Skeletal muscle tissue (tissue), 3 donors: ENCODE measurements at regions not wholly inside any gene's neighbourhood (a gene's known extent, or its start where the extent isn't known, plus 50 kb on each side); places are given as distances from the start of the nearest gene placed in this dataset.
"Not testable (repeated sequence)": the region's sequence is repeated elsewhere in the genome, so short reads cannot be mapped to it uniquely, and the experiment has no call there.

Experiments
- H3K27ac ChIP-seq: one replicate; pipeline ENCODE4 v1.7.0; 2013; ENCODE audit warnings: mild to moderate bottlenecking, low read depth, low read length, inconsistent platforms
- H3K27me3 ChIP-seq, 3 donors: one replicate each; pipeline ENCODE4 v1.7.0; 2013; ENCODE audit warnings: low read length in 3 of 3; ENCODE audit not compliant: control insufficient read depth in 3 of 3, insufficient read depth in 3 of 3
- H3K36me3 ChIP-seq, 3 donors: one replicate each; pipeline ENCODE4 v1.7.0; 2013; ENCODE audit warnings: low read length in 3 of 3; ENCODE audit not compliant: control insufficient read depth in 3 of 3, insufficient read depth in 3 of 3
- H3K4me1 ChIP-seq, 3 donors: one replicate each; pipeline ENCODE4 v1.7.0; 2013; ENCODE audit warnings: low read length in 3 of 3, mild to moderate bottlenecking in 3 of 3; ENCODE audit not compliant: control insufficient read depth in 3 of 3, insufficient read depth in 3 of 3
- H3K4me3 ChIP-seq, 3 donors: one replicate each; pipeline ENCODE4 v1.7.0; 2013; ENCODE audit warnings: low read length in 3 of 3
- H3K9ac ChIP-seq, 3 donors: one replicate each; pipeline ENCODE4 v1.7.0; 2013; ENCODE audit warnings: low read length in 3 of 3, mild to moderate bottlenecking in 3 of 3, moderate library complexity in 2 of 3, low read depth in 1 of 3
- H3K9me3 ChIP-seq, 3 donors: one replicate each; pipeline ENCODE4 v1.7.0; 2013; ENCODE audit warnings: low read length in 3 of 3; ENCODE audit not compliant: control insufficient read depth in 3 of 3
- donor health status: Osteomylitis.

DNA sequence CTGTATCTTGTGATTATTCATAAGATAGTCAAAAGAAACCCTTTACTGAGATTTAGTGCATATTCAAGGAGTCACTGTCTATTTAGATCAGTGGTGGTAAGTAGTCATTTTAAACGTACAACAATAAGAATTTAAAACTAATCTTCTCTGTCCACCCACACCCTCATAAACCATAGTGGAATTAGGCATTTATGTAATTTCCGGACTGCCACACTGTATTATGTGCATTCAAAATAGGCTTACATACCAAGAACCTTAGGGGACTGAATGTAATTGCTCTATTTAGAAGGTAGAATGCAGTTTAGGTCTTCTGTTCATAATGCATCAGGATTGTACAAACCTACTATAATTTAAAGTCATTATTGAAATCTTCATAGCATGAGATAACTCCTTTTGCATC, 685.4 kb downstream of the TENT5A start:
- no peaks in the 10 kb centered on the region for H3K9me3 ChIP-seq
- H3K27ac ChIP-seq, result no peak overlapping the region
- H3K4me3 ChIP-seq, result no peak overlapping the region
- H3K4me1 ChIP-seq, result no peaks in the 10 kb centered on the region
- no peak overlapping the region for H3K9ac ChIP-seq
- H3K27me3 ChIP-seq, result no peaks in the 10 kb centered on the region
- no peaks in the 10 kb centered on the region for H3K36me3 ChIP-seq

- Histone ChIP-seq H3K36me3 (no peaks in the 10 kb centered on the region), H3K9ac (no peak overlapping the region), H3K27ac (no peak overlapping the region), H3K9me3 (no peaks in the 10 kb centered on the region), H3K27me3 (no peaks in the 10 kb centered on the region), H3K4me3 (no peak overlapping the region), H3K4me1 (no peaks in the 10 kb centered on the region)
These were observed 688.6 kb downstream of the TENT5A start for GRCh38 chr6:81063891-81064290.

DNA sequence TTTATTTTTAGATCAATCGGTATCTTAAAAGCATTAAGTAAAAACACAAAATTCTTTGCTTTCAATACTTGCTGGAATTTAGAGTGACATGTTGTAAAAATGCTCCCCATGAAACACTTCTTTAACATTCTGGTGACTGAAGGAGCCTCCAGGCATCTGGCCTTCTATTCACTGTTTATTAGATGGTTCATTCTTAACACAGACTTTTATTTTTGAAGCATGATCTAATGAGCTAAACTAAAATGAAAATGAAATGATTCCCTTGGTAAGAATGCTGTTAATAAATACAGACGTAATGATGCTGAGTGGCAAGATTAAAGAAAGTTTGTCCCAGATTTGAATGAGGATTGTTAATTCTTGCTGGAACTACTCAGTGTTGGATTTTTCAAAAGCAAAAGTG, 698.4 kb downstream of the TENT5A start:
- H3K36me3 ChIP-seq, result no peaks in the 10 kb centered on the region
- H3K27ac ChIP-seq, result no peak overlapping the region
- no peak overlapping the region for H3K9ac ChIP-seq
- H3K4me3 ChIP-seq, result no peak overlapping the region
- no peaks in the 10 kb centered on the region for H3K4me1 ChIP-seq
- H3K27me3 ChIP-seq, result no peaks in the 10 kb centered on the region
- no peaks in the 10 kb centered on the region for H3K9me3 ChIP-seq

- no peak overlapping the region for H3K4me3 ChIP-seq
- H3K9me3 ChIP-seq, result no peaks in the 10 kb centered on the region
- H3K9ac ChIP-seq, result no peak overlapping the region
These were observed 700.5 kb downstream of the TENT5A start for GRCh38 chr6:81051952-81052351.

DNA sequence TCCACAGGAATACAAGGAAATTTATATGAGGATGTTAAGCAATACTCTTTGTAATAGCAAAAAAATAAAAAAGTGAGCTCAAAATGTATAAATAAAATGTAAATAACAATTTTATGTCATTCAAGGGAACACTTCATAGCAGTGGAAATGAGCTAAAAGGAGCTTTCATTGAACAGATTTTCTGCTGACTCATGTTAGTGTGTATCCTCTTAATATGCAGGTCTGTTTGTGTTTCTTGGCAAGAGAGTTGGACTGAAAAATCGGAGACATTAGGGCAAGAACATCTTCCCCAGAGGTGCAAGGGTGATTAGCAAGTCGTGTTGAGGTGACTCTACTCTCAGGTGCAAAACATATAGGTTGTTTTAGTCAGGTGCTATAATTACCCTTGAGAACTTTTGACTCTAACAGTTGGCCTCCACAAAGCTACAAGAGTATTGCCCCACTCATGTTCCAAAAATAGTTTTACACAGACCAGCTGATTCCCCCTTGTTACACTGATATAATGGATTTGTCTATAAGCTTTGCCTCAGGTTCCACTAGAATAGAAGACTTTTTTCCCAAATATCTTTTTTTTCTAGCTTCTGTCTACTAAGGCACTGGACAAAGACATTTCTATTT, 702.9 kb downstream of the TENT5A start:
- H3K27me3 ChIP-seq, result no peaks in the 10 kb centered on the region
- no peak overlapping the region for H3K9ac ChIP-seq
- no peaks in the 10 kb centered on the region for H3K4me1 ChIP-seq
- no peak overlapping the region for H3K4me3 ChIP-seq
- H3K9me3 ChIP-seq, result no peaks in the 10 kb centered on the region
- no peaks in the 10 kb centered on the region for H3K36me3 ChIP-seq
- no peak overlapping the region for H3K27ac ChIP-seq

More at GRCh38 chr6:81051952-81052351, 700.5 kb downstream of the TENT5A start:
- no peaks in the 10 kb centered on the region for H3K4me1 ChIP-seq
- H3K36me3 ChIP-seq, result no peaks in the 10 kb centered on the region
- H3K27me3 ChIP-seq, result no peaks in the 10 kb centered on the region
- H3K27ac ChIP-seq, result no peak overlapping the region

- H3K4me3 ChIP-seq, result no peak overlapping the region
- no peaks in the 10 kb centered on the region for H3K9me3 ChIP-seq
- H3K36me3 ChIP-seq, result no peaks in the 10 kb centered on the region
- no peaks in the 10 kb centered on the region for H3K4me1 ChIP-seq
- no peaks in the 10 kb centered on the region for H3K27me3 ChIP-seq
- no peak overlapping the region for H3K9ac ChIP-seq
- H3K27ac ChIP-seq, result no peak overlapping the region
These were observed 721.1 kb downstream of the TENT5A start for GRCh38 chr6:81031416-81031815.

DNA sequence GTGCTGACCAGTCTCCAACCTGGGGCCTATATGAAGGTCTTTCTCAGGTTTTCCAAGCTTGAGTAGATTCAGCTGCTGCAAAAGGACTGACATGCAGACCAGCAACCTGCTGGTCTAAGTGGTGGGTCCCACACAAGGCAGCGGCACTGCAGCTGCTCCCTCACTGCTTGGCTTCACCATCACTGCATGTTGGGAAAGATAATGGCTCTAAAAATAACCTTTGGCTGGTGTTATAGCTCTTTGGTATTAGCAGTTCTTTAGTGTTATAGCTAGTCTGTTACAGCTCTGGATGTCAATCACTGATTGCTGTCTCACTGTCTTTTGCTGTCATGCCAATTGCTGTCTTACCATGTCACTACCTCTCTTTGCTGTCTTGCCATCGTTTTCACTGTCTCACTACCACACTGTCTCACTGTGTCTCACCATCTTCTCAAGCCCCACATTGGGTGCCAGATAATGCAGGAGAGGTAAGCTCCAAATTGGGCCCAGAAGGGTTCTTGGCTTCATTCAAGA, 726.4 kb downstream of the TENT5A start:
- Histone ChIP-seq H3K4me3 (no peak overlapping the region), H3K9me3 (peaks cover 0 to 3% (median 0%) of the 10 kb centered on the region in 3 donors), H3K36me3 (no peaks in the 10 kb centered on the region), H3K27ac (no peak overlapping the region), H3K9ac (no peak overlapping the region), H3K27me3 (no peaks in the 10 kb centered on the region), H3K4me1 (no peaks in the 10 kb centered on the region)

- H3K4me1 ChIP-seq, result no peaks in the 10 kb centered on the region
These were observed 728.8 kb downstream of the TENT5A start for GRCh38 chr6:81023709-81024108.

DNA sequence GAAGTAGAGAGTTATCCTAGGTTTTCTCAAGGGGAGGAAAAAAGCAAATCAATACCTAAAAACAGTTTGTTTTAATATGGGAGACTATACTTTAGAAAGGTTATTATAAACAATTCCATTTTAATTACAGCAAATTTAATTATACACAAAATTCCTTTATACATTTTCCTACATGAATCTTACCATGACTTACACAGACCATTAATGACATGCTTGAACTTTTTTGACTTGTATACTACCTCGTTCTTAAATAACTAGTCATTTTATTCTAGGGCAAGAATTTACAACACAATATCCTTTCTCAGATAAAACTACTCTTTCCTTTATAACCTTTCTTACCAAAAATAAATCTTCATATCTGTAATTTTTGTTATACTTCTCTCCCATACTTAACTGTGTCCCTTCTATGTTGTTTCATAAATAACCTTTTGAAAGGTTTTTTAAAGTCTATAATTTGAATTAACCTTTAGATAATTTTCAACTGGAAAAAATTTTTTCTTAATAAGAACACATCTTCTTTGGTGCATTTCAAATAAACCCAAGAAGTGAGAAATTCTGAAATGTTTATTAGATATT, 729.4 kb downstream of the TENT5A start:
- H3K4me1 ChIP-seq, result no peaks in the 10 kb centered on the region
- H3K36me3 ChIP-seq, result no peaks in the 10 kb centered on the region
- no peak overlapping the region for H3K27ac ChIP-seq
- peaks cover 0 to 3% (median 0%) of the 10 kb centered on the region in 3 donors for H3K9me3 ChIP-seq
- no peak overlapping the region for H3K4me3 ChIP-seq
- no peak overlapping the region for H3K9ac ChIP-seq
- no peaks in the 10 kb centered on the region for H3K27me3 ChIP-seq

More at GRCh38 chr6:81023709-81024108, 728.8 kb downstream of the TENT5A start:
- Histone ChIP-seq H3K27ac (no peak overlapping the region), H3K4me3 (no peak overlapping the region), H3K27me3 (no peaks in the 10 kb centered on the region), H3K9ac (no peak overlapping the region), H3K9me3 (peaks cover 0 to 3% (median 0%) of the 10 kb centered on the region in 3 donors), H3K36me3 (no peaks in the 10 kb centered on the region)

- H3K27ac ChIP-seq, H3K4me3 ChIP-seq, H3K9me3 ChIP-seq, H3K27me3 ChIP-seq, H3K36me3 ChIP-seq, H3K9ac ChIP-seq, H3K4me1 ChIP-seq: not testable (repeated sequence)
These were observed 734.9 kb downstream of the TENT5A start for GRCh38 chr6:81017586-81017985.
